ENCODE measurements at regions not wholly inside any gene's neighbourhood (a gene's known extent, or its start where the extent isn't known, plus 50 kb on each side); places are given as distances from the start of the nearest gene placed in this dataset.

GRCh38 chr20:62575976-62576722, 66.2 kb upstream of the SLCO4A1 start:
- TF ChIP-seq RFX5 (IDR thresholded peaks at IDR 0.05; ENCODE audit: low read depth, low read length) (no peak), ELK1 (IDR thresholded peaks at IDR 0.05; ENCODE audit: borderline replicate concordance, low read depth, low read length) (no peak), MXI1 (IDR thresholded peaks at IDR 0.05; ENCODE audit: borderline replicate concordance, low read depth, low read length) (no peak), SMC3 (IDR thresholded peaks at IDR 0.05; ENCODE audit: low read depth, low read length) (no peak), RAD21 (IDR thresholded peaks at IDR 0.05; ENCODE audit: low read length) (no peak), BHLHE40 (IDR thresholded peaks at IDR 0.05; ENCODE audit: low read depth, low read length) (no peak), POLR2A (IDR thresholded peaks at IDR 0.05; ENCODE audit: low read depth, low read length) (no peak), MAFK (IDR thresholded peaks at IDR 0.05; ENCODE audit: low read depth, low read length) (no peak), RCOR1 (IDR thresholded peaks at IDR 0.05; ENCODE audit: insufficient replicate concordance, low read length) (no peak), CTCF (conservative IDR thresholded peaks at IDR 0.05; ENCODE audit: low read depth, low read length) (no peak), CHD1 (IDR thresholded peaks at IDR 0.05; ENCODE audit: low read depth, low read length) (no peak), MAZ (IDR thresholded peaks at IDR 0.05; ENCODE audit: borderline replicate concordance, low read depth, low read length) (no peak), NFE2L2 (IDR thresholded peaks at IDR 0.05; ENCODE audit: low read depth, low read length) (no peak), FOS (IDR thresholded peaks at IDR 0.05; ENCODE audit: low read depth, low read length) (no peak), USF2 (IDR thresholded peaks at IDR 0.05; ENCODE audit: low read depth, low read length) (no peak), CEBPB (IDR thresholded peaks at IDR 0.05; ENCODE audit: low read depth, low read length) (no peak)
- in situ Hi-C loops (cut with MboI; ENCODE audit: low sequenced_read_pairs) = no loop called here
- Histone ChIP-seq H3K9me3 (ENCODE audit: control insufficient read depth, insufficient read depth, low read length) (no peaks in the 10 kb centered on the region), H3K9ac (ENCODE audit: low read depth, low read length) (no peak overlapping the region), H3K4me1 (ENCODE audit: control insufficient read depth, insufficient read depth, low read length) (no peaks in the 10 kb centered on the region), H3K36me3 (ENCODE audit: control insufficient read depth, insufficient read depth, low read length) (no peaks in the 10 kb centered on the region), H2BK15ac (ENCODE audit: low read depth, low read length) (no peak overlapping the region), H3K14ac (replicated peaks; ENCODE audit: low read depth, low read length) (no peak overlapping the region), H3K9me1 (ENCODE audit: insufficient read depth, low read length) (no peaks in the 10 kb centered on the region), H3K56ac (ENCODE audit: extremely low read depth, insufficient read depth, low read length) (no peak overlapping the region), H3K27me3 (ENCODE audit: control insufficient read depth, insufficient read depth, low read length) (peaks cover 50% of the 10 kb centered on the region), H4K20me1 (ENCODE audit: insufficient read depth, low read length) (peaks cover under 1% of the 10 kb centered on the region; the same call in 1 of the 2 replicates), H2BK20ac (ENCODE audit: low read depth, low read length) (no peak overlapping the region), H2AK9ac (replicated peaks; ENCODE audit: low read depth, low read length, poor library complexity) (no peak overlapping the region), H3K4ac (ENCODE audit: low read depth, low read length) (no peak overlapping the region), H3K27ac (ENCODE audit: insufficient read depth, low read length) (no peak overlapping the region), H3K4me2 (ENCODE audit: low read depth, low read length) (no peak overlapping the region), H3K4me3 (ENCODE audit: insufficient read depth, low read depth, low read length) (no peak overlapping the region), H3K18ac (ENCODE audit: low read depth, low read length) (no peak overlapping the region), H4K91ac (ENCODE audit: insufficient read depth, low read depth, low read length) (no peak overlapping the region), H2AFZ (replicated peaks; ENCODE audit: low read length, poor library complexity) (no peak overlapping the region), H2BK120ac (ENCODE audit: low read depth, low read length) (no peak overlapping the region), H4K5ac (ENCODE audit: low read depth, low read length) (no peak overlapping the region), H3K23ac (ENCODE audit: low read depth, low read length) (no peak overlapping the region), H2BK5ac (ENCODE audit: low read depth, low read length, poor library complexity, severe bottlenecking) (no peak overlapping the region), H3K79me1 (ENCODE audit: low read depth in 1 of 2, low read length in 2 of 2) (no peaks in the 10 kb centered on the region), H2AK5ac (ENCODE audit: low read depth, low read length) (no peak overlapping the region), H4K8ac (ENCODE audit: low read depth in 2 of 2, low read length in 2 of 2) (no peak overlapping the region)
- no CpG with 5 or more reads among the region's 23 CpGs for WGBS, 2 experiments (ENCODE audit: extremely low coverage in 2 of 2, insufficient read length in 1 of 2)
- ChIA-PET POLR2A (ENCODE audit: unreplicated experiment) (no interaction called here), CTCF (interaction anchor here (1.1 kb wide), 1 partner anchor 12 kb away, joined by 3 read pairs; no protein-coding TSS in a partner anchor)
- intact Hi-C loops (cut with micrococcal nuclease) = no loop called here
- ATAC-seq (ENCODE audit: low read depth) = no peak
- BruUV-seq (replicated peaks) = no TSS peak
- no peak for DNase-seq
- dilution Hi-C loops (cut with HindIII; ENCODE audit: low sequenced_read_pairs, unreplicated experiment) = no loop called here

Data from IMR-90 (cell line).